HG03378 (cell line): ENCODE measurements at regions not wholly inside any gene's neighbourhood (a gene's known extent, or its start where the extent isn't known, plus 50 kb on each side); places are given as distances from the start of the nearest gene placed in this dataset.

Experiments used
- ATAC-seq: cut with Tn5 transposase; IDR thresholded peaks from one replicate; pipeline ENCODE4 v1.9.1; 2021; ENCODE audit warnings: mild to moderate bottlenecking, moderate library complexity; ENCODE audit not compliant: unreplicated experiment

- ATAC-seq = no peak
These were observed 620.1 kb upstream of the GCFC2 start for GRCh38 chr2:76330865-76331264.

- ATAC-seq = no peak
These were observed 615.9 kb upstream of the GCFC2 start for GRCh38 chr2:76326636-76327035.

GRCh38 chr2:76323381-76323780 is 612.7 kb upstream of the GCFC2 start:
- ATAC-seq = no peak

GRCh38 chr2:76320716-76321115 is 610.0 kb upstream of the GCFC2 start:
- no peak for ATAC-seq

- no peak for ATAC-seq
These were observed 608.2 kb upstream of the GCFC2 start for GRCh38 chr2:76318848-76319360.

GRCh38 chr2:76316691-76317090 is 606.0 kb upstream of the GCFC2 start:
- ATAC-seq = no peak

GRCh38 chr2:76314271-76315020 is 603.7 kb upstream of the GCFC2 start:
- no peak for ATAC-seq

- ATAC-seq = no peak
These were observed 601.5 kb upstream of the GCFC2 start for GRCh38 chr2:76312236-76312635.

- no peak for ATAC-seq
These were observed 601.0 kb upstream of the GCFC2 start for GRCh38 chr2:76311728-76312127.

- no peak for ATAC-seq
These were observed 600.3 kb upstream of the GCFC2 start for GRCh38 chr2:76310894-76311633.

- ATAC-seq = no peak
These were observed 596.8 kb upstream of the GCFC2 start for GRCh38 chr2:76307495-76307894.

- ATAC-seq = no peak
These were observed 587.3 kb upstream of the GCFC2 start for GRCh38 chr2:76298041-76298440.

- ATAC-seq = no peak
These were observed 585.7 kb upstream of the GCFC2 start for GRCh38 chr2:76296438-76296837.

GRCh38 chr2:76295762-76296161 is 585.0 kb upstream of the GCFC2 start:
- no peak for ATAC-seq

GRCh38 chr2:76288598-76288997 is 577.9 kb upstream of the GCFC2 start:
- ATAC-seq = no peak

GRCh38 chr2:76288146-76288545 is 577.4 kb upstream of the GCFC2 start:
- no peak for ATAC-seq

- ATAC-seq = no peak
These were observed 572.6 kb upstream of the GCFC2 start for GRCh38 chr2:76283350-76283749.

- no peak for ATAC-seq
These were observed 570.6 kb upstream of the GCFC2 start for GRCh38 chr2:76281156-76281841.

- no peak for ATAC-seq
These were observed 570.0 kb upstream of the GCFC2 start for GRCh38 chr2:76280686-76281085.

GRCh38 chr2:76279142-76279541 is 568.4 kb upstream of the GCFC2 start:
- no peak for ATAC-seq

GRCh38 chr2:76275788-76276187 is 565.1 kb upstream of the GCFC2 start:
- no peak for ATAC-seq

GRCh38 chr2:76274676-76275075 is 564.0 kb upstream of the GCFC2 start:
- no peak for ATAC-seq
